Hippocampal formation (tissue), 2 donors: ENCODE measurements at regions not wholly inside any gene's neighbourhood (a gene's known extent, or its start where the extent isn't known, plus 50 kb on each side); places are given as distances from the start of the nearest gene placed in this dataset.

Source experiments
- DNase-seq, 2 donors: peaks; one replicate each; lab custom pipeline; 2025; lab: John Stamatoyannopoulos, UW

- DNase-seq: no peak
Measured at GRCh38 chr2:203789618-203790017, 78.0 kb upstream of the CTLA4 start.

GRCh38 chr2:203790134-203790852, 77.3 kb upstream of the CTLA4 start:
- DNase-seq: no peak

- no peak for DNase-seq
Measured at GRCh38 chr2:203796248-203797010, 71.1 kb upstream of the CTLA4 start.

GRCh38 chr2:203797276-203797675, 70.3 kb upstream of the CTLA4 start:
- no peak for DNase-seq

GRCh38 chr2:203797712-203798111, 69.9 kb upstream of the CTLA4 start:
- DNase-seq: peak in 1 of 2 donors; percentile 22

GRCh38 chr2:203798296-203799087, 69.1 kb upstream of the CTLA4 start:
- DNase-seq: no peak

GRCh38 chr2:203799908-203800307, 67.7 kb upstream of the CTLA4 start:
- DNase-seq: no peak

- DNase-seq: no peak
Measured at GRCh38 chr2:203800783-203801182, 66.8 kb upstream of the CTLA4 start.

GRCh38 chr2:203802342-203803052, 65.1 kb upstream of the CTLA4 start:
- DNase-seq: no peak

GRCh38 chr2:203803053-203803429, 64.5 kb upstream of the CTLA4 start:
- no peak for DNase-seq

- DNase-seq: peak in 1 of 2 donors; percentile 24
Measured at GRCh38 chr2:203804070-203804469, 63.5 kb upstream of the CTLA4 start.

GRCh38 chr2:203804764-203805485, 62.6 kb upstream of the CTLA4 start:
- no peak for DNase-seq

- no peak for DNase-seq
Measured at GRCh38 chr2:203805486-203805838, 62.1 kb upstream of the CTLA4 start.

- no peak for DNase-seq
Measured at GRCh38 chr2:203806761-203807160, 60.8 kb upstream of the CTLA4 start.

- DNase-seq: no peak
Measured at GRCh38 chr2:203808046-203808750, 59.4 kb upstream of the CTLA4 start.

- DNase-seq: no peak
Measured at GRCh38 chr2:203809084-203809521, 58.5 kb upstream of the CTLA4 start.

GRCh38 chr2:203809991-203810510, 57.5 kb upstream of the CTLA4 start:
- DNase-seq: no peak

GRCh38 chr2:203811491-203812221, 55.9 kb upstream of the CTLA4 start:
- DNase-seq: no peak

- DNase-seq: no peak
Measured at GRCh38 chr2:203812294-203813221, 55.0 kb upstream of the CTLA4 start.
